ENCODE measurements at regions not wholly inside any gene's neighbourhood (a gene's known extent, or its start where the extent isn't known, plus 50 kb on each side); places are given as distances from the start of the nearest gene placed in this dataset.

DNA sequence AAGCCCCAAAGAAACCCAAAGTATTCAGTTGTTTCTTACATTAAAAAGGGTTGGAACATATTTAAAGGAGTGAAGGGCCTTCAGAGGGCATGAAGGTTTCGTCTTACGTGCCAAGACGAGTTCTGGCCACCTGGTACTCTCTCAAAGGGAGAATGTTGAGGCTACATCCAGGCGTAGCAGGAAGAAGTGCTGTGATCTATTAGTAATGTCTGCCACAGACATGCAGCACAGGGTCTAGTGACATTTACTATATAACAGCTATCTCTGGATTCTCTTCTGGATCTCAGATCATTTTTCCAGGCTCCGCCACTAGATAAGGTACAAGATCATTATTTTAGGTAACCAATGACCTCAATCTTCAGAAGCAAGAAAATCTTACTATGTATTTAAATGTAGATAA is 76.5 kb upstream of the ARID5B start:
- intact Hi-C loops (cut with DNase I, micrococcal nuclease): no loop called here
- Histone ChIP-seq H3K9me3 (no peaks in the 10 kb centered on the region), H3K4me1 (ENCODE audit: low read depth) (no peaks in the 10 kb centered on the region), H3K4me3 (no peak overlapping the region), H3K36me3 (ENCODE audit: low read depth) (no peaks in the 10 kb centered on the region)
- ATAC-seq (no peak), DNase-seq (no peak)
- TF ChIP-seq, protein P1, sequence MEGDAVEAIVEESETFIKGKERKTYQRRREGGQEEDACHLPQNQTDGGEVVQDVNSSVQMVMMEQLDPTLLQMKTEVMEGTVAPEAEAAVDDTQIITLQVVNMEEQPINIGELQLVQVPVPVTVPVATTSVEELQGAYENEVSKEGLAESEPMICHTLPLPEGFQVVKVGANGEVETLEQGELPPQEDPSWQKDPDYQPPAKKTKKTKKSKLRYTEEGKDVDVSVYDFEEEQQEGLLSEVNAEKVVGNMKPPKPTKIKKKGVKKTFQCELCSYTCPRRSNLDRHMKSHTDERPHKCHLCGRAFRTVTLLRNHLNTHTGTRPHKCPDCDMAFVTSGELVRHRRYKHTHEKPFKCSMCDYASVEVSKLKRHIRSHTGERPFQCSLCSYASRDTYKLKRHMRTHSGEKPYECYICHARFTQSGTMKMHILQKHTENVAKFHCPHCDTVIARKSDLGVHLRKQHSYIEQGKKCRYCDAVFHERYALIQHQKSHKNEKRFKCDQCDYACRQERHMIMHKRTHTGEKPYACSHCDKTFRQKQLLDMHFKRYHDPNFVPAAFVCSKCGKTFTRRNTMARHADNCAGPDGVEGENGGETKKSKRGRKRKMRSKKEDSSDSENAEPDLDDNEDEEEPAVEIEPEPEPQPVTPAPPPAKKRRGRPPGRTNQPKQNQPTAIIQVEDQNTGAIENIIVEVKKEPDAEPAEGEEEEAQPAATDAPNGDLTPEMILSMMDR (IDR thresholded peaks at IDR 0.05): no peak

DNA sequence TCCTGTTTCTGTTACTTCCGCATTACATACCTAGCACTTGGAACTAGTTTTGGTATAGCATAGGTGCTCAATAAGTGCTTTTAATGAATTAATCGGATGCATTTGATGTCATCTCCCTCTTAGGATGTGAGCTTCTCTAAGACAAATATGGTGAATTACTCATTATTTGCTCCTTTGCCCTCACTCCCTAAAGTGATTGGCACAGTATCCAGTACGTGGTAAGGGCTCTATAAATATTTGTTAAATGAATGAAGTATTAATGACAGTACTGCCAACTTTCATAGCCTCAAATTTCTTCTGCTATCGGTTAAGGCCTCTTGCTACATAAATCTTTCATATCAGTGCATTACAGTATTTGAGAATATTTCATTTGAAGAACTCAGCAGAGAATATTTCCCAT is 75.9 kb upstream of the ARID5B start:
- Histone ChIP-seq H3K4me1 (ENCODE audit: low read depth) (no peaks in the 10 kb centered on the region), H3K4me3 (no peak overlapping the region), H3K36me3 (ENCODE audit: low read depth) (no peaks in the 10 kb centered on the region), H3K9me3 (no peaks in the 10 kb centered on the region)
- TF ChIP-seq, protein P1 (IDR thresholded peaks at IDR 0.05): no peak
- ATAC-seq: no peak
- no peak for DNase-seq
- intact Hi-C loops (cut with DNase I, micrococcal nuclease): no loop called here

DNA sequence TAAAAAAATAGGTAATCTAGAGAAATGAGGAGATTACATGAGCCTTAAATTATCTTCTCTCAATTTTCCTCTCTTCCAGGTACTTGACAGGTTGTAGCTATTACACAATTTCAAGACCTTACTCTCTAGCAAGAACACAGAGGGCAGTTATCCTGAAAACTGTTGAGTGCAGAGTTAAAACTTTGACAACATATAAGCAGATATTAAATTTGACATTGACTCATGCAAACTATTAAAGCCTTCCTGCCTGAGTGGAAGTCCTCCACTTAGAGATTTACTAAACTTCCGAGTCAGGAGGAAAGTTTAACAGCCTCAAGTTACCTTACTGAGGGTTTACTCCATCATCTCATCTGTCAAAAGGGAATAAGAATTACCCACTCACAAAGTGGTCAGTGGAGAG is 73.5 kb upstream of the ARID5B start:
- H3K9me3 ChIP-seq: no peaks in the 10 kb centered on the region
- H3K4me1 ChIP-seq (ENCODE audit: low read depth): no peaks in the 10 kb centered on the region
- TF ChIP-seq, protein P1 (IDR thresholded peaks at IDR 0.05): no peak
- intact Hi-C loops (cut with DNase I, micrococcal nuclease): no loop called here
- DNase-seq (no peak), ATAC-seq (no peak)
- no peaks in the 10 kb centered on the region for H3K36me3 ChIP-seq (ENCODE audit: low read depth)
- H3K4me3 ChIP-seq: no peak overlapping the region

DNA sequence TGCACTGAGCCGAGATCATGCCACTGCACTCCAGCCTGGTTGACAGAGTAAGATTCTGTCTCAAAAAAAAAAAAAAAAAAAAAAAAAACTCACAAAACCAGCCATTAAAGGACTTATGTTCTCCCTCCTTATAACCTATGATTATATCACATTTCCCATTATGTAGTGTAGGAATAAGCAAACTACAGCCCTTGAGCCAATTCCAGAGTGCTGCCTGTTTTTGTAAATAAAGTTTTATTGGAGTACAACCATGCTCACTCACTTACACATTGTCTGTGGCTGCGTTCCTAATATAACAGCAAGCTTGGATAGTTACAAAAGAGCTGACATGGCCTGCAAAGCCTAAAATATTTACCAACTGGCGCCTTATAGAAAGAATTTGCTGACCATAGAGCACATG is 72.7 kb upstream of the ARID5B start:
- TF ChIP-seq, protein P1 (IDR thresholded peaks at IDR 0.05): no peak
- no peak overlapping the region for H3K4me3 ChIP-seq
- intact Hi-C loops (cut with DNase I, micrococcal nuclease): no loop called here
- no peaks in the 10 kb centered on the region for H3K36me3 ChIP-seq (ENCODE audit: low read depth)
- ATAC-seq (no peak), DNase-seq (no peak)
- no peaks in the 10 kb centered on the region for H3K9me3 ChIP-seq
- no peaks in the 10 kb centered on the region for H3K4me1 ChIP-seq (ENCODE audit: low read depth)

DNA sequence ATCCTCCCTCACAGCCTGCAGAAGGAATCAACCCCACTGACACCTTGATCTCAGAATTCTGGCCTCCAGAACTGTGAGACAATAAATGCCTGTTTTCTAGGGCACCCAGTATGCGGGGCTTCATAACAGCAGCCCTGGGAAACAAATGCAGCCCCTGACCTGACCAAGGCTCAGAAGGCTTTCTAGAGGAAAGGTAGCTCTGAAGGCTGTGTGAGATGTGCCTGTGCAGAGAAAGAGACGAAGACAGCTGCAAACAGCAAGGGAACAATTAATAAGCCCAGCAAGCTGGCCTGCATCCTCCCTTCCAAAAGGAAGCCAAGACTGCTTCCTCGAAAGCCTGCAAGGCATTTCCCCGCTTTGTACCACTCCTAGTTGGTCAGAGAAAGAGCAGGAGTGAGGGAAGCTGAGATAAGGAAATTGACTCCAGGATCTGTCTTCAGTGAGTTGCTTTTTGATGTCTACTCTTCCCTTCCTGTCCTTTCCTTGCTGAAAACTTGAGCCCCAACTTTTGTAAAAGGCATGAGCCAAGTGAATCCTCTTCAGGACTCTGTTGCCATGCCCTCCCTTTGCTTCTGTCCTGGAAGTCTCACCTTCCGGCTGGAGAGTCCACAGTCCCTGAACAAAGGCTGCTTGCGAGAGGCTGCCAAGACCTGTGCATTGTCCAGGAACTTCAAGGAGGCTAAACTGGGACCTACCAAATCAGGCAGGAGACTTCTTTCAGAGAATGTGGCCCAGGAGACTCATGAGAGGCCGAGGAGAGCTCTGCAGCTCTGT is 71.2 kb upstream of the ARID5B start:
- no peaks in the 10 kb centered on the region for H3K36me3 ChIP-seq (ENCODE audit: low read depth)
- no peaks in the 10 kb centered on the region for H3K9me3 ChIP-seq
- H3K4me1 ChIP-seq (ENCODE audit: low read depth): peaks cover 4% of the 10 kb centered on the region
- no peak overlapping the region for H3K4me3 ChIP-seq
- intact Hi-C loops (cut with DNase I, micrococcal nuclease): no loop called here
- no peak for ATAC-seq
- TF ChIP-seq, protein P1 (IDR thresholded peaks at IDR 0.05): no peak
- DNase-seq: no peak
